ENCODE measurements at regions not wholly inside any gene's neighbourhood (a gene's known extent, or its start where the extent isn't known, plus 50 kb on each side); places are given as distances from the start of the nearest gene placed in this dataset.

- intact Hi-C loops (cut with micrococcal nuclease), result no loop called here
- H4K20me1 ChIP-seq (replicated peaks; ENCODE audit: control insufficient read depth, extremely low read depth, insufficient read depth, low read length), result no peaks in the 10 kb centered on the region
- FAIRE-seq (no peak), DNase-seq (ENCODE audit: low read depth, low spot score) (no peak)
- no peak overlapping the region for H3K4me3 ChIP-seq (replicated peaks in 1 of 3; ENCODE audit: insufficient read depth in 1 of 3, low read depth in 1 of 3, low read length in 3 of 3)
- no peaks in the 10 kb centered on the region for H3K9me3 ChIP-seq (replicated peaks; ENCODE audit: control insufficient read depth, insufficient read depth, low read length)
- H3K36me3 ChIP-seq (ENCODE audit: control insufficient read depth in 2 of 2, extremely low read depth in 1 of 2, insufficient read depth in 2 of 2, low read length in 2 of 2), result no peaks in the 10 kb centered on the region
- no peaks in the 10 kb centered on the region for H3K9me1 ChIP-seq (replicated peaks; ENCODE audit: control insufficient read depth, extremely low read depth, insufficient read depth, low read length)
- H3K4me2 ChIP-seq (ENCODE audit: insufficient read depth, low read length), result no peak overlapping the region
- no peaks in the 10 kb centered on the region for H3K4me1 ChIP-seq (ENCODE audit: control insufficient read depth, extremely low read depth, insufficient read depth, low read length)
- H3K79me2 ChIP-seq (ENCODE audit: control insufficient read depth, insufficient read depth, low read length), result no peaks in the 10 kb centered on the region
- no TSS peak for BruUV-seq (replicated peaks)
- dilution Hi-C loops (cut with MboI; ENCODE audit: extremely low pct_ligation_motif_present, low sequenced_read_pairs), result no loop called here
- H2AFZ ChIP-seq (ENCODE audit: low read depth, low read length), result no peak overlapping the region
- TF ChIP-seq POLR2AphosphoS5 (IDR thresholded peaks at IDR 0.05; ENCODE audit: insufficient read depth, low read depth, low read length) (no peak), MAX (IDR thresholded peaks at IDR 0.05; ENCODE audit: insufficient read depth, insufficient read length) (no peak), JUN (IDR thresholded peaks at IDR 0.05; ENCODE audit: borderline replicate concordance, insufficient read depth, insufficient read length, low read depth) (no peak), EZH2 (IDR thresholded peaks at IDR 0.05; ENCODE audit: borderline replicate concordance, low read depth, low read length, severe bottlenecking) (no peak), GATA2 (IDR thresholded peaks at IDR 0.05; ENCODE audit: insufficient read depth, insufficient read length, low read depth, low read length) (no peak), POLR2A (IDR thresholded peaks at IDR 0.05; ENCODE audit: low read depth, low read length) (no peak), MYC (IDR thresholded peaks at IDR 0.05; ENCODE audit: low read depth, low read length) (no peak), FOS (IDR thresholded peaks at IDR 0.05; ENCODE audit: borderline replicate concordance, insufficient read depth, low read length) (no peak), CTCF (IDR thresholded peaks at IDR 0.05; ENCODE audit: extremely low read depth in 1 of 2, insufficient read depth in 1 of 2, low read depth in 1 of 2, low read length in 2 of 2) (no peak)
- H3K27ac ChIP-seq (ENCODE audit: insufficient read depth, low read depth, low read length), result no peak overlapping the region
- H3K9ac ChIP-seq (replicated peaks; ENCODE audit: extremely low read depth, insufficient read depth, low read length), result no peak overlapping the region
- ChIA-PET POLR2A (no interaction called here), CTCF (no interaction called here)
- no peaks in the 10 kb centered on the region for H3K27me3 ChIP-seq (ENCODE audit: control insufficient read depth in 2 of 2, insufficient read depth in 2 of 2, low read length in 2 of 2)
Measured at GRCh38 chr3:182005219-182005618, 293.5 kb downstream of the SOX2 start.
